Upper lobe of right lung (tissue), 1 donor: ENCODE measurements at regions not wholly inside any gene's neighbourhood (a gene's known extent, or its start where the extent isn't known, plus 50 kb on each side); places are given as distances from the start of the nearest gene placed in this dataset.
A peak's percentile ranks its signal among the peaks of the same experiment; 100 is the strongest.

Source experiments
- ATAC-seq: fragments of 200-7000 bp; cut with Tn5 transposase; one replicate; pipeline ENCODE4 v1.9.1; 2020; ENCODE audit warnings: mild to moderate bottlenecking, moderate library complexity
- DNase-seq: peaks from one replicate; pipeline ENCODE4 v3.0.0-alpha.2; 2020
- H3K27ac ChIP-seq: fragments of 200-600 bp; one replicate; pipeline ENCODE4 v1.8.0; 2022
- H3K27me3 ChIP-seq: fragments of 200-600 bp; one replicate; pipeline ENCODE4 v1.8.0; 2022; ENCODE audit warnings: mild to moderate bottlenecking
- H3K36me3 ChIP-seq: fragments of 200-600 bp; one replicate; pipeline ENCODE4 v1.8.0; 2022
- H3K4me1 ChIP-seq: fragments of 200-600 bp; one replicate; pipeline ENCODE4 v1.8.0; 2022
- H3K4me3 ChIP-seq: fragments of 200-600 bp; one replicate; pipeline ENCODE4 v1.8.0; 2022; ENCODE audit warnings: mild to moderate bottlenecking
- H3K9me3 ChIP-seq: fragments of 200-600 bp; one replicate; pipeline ENCODE4 v1.8.0; 2022
- intact Hi-C: fragments of 100-400 bp; cut with DNase I; formaldehyde crosslinking; loops from one replicate; pipeline ENCODE4 v1.11.0; 2022
- TF ChIP-seq, protein P1 (sequence below): fragments of 200-600 bp; IDR thresholded peaks from one replicate; pipeline ENCODE4 v1.8.0; 2022; ENCODE audit warnings: antibody characterized with exemption
- donor health status: DM: no; HTN: yes; CAD: no; lungs with severe emphysema.

DNA sequence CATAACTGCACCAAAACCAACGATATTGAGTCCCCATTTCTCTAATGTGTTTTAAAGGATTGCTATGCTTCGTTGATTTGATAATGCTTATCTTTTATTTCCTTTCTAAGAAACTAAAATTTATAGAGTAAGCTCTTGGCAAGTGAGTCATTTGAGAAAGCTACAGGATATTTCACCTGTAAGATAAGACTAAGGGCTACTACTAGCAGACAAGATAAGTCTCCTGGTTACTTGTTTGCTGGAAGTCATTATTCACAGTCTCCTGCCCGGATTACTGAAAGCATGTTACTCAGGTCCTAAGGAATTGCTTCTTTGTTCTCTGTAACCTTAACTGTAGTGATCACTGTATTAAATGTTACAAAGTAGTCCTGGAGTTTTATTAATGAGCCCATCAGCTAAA is 315.9 kb upstream of the RASA1 start:
- no peak for DNase-seq
- TF ChIP-seq, protein P1, sequence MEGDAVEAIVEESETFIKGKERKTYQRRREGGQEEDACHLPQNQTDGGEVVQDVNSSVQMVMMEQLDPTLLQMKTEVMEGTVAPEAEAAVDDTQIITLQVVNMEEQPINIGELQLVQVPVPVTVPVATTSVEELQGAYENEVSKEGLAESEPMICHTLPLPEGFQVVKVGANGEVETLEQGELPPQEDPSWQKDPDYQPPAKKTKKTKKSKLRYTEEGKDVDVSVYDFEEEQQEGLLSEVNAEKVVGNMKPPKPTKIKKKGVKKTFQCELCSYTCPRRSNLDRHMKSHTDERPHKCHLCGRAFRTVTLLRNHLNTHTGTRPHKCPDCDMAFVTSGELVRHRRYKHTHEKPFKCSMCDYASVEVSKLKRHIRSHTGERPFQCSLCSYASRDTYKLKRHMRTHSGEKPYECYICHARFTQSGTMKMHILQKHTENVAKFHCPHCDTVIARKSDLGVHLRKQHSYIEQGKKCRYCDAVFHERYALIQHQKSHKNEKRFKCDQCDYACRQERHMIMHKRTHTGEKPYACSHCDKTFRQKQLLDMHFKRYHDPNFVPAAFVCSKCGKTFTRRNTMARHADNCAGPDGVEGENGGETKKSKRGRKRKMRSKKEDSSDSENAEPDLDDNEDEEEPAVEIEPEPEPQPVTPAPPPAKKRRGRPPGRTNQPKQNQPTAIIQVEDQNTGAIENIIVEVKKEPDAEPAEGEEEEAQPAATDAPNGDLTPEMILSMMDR: no peak
- no peak for ATAC-seq
- intact Hi-C loops: no loop called here
- Histone ChIP-seq H3K4me1 (no peaks in the 10 kb centered on the region), H3K4me3 (no peak overlapping the region), H3K27ac (no peak overlapping the region), H3K9me3 (no peaks in the 10 kb centered on the region), H3K27me3 (no peaks in the 10 kb centered on the region), H3K36me3 (no peaks in the 10 kb centered on the region)

DNA sequence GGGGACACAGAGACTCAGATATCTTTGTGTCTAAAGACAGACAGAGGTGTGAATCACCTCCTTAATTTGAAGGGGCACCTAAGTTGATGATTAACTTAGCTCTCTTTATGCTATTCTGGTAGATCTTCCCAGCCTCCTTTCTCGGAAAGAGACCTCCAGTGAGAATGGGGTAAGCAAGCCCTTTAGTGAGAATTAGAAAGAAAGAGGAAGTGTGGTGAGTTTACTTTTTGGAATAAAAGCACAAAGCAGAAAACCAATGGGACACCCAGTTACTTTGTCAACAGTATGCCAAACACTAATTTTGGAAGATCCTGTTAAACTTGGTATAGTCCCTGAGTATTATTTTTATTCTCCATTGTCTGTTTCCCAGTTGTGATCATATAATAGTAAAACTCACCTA is 302.8 kb upstream of the RASA1 start:
- H3K4me1 ChIP-seq: no peaks in the 10 kb centered on the region
- H3K27me3 ChIP-seq: no peaks in the 10 kb centered on the region
- TF ChIP-seq, protein P1: no peak
- no peak for ATAC-seq
- no peak overlapping the region for H3K4me3 ChIP-seq
- no peaks in the 10 kb centered on the region for H3K9me3 ChIP-seq
- no peak for DNase-seq
- H3K27ac ChIP-seq: no peak overlapping the region
- H3K36me3 ChIP-seq: no peaks in the 10 kb centered on the region
- intact Hi-C loops: no loop called here

DNA sequence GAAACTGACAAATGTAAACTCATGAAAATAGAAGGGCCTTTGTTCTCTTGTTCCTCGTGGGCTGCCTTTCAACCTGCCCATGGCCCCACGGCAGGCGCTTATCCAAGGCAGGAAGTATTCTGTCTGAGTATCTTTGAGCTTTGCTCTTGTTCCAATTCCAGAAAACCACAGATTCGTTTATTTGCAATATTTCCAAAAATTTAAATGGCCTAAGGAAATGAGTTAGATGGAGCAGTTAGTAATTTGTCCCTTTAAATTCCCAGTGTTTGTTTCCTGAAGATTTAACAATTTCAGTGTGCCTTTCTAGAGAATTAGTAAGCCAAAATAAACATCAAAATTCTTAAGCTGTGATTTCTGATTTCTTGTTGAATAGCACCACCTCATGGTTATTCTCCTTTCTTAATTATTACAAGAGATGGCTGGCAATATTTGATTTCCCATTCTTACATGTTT is 299.4 kb upstream of the RASA1 start:
- ATAC-seq (no peak), DNase-seq (no peak)
- H3K9me3 ChIP-seq: no peaks in the 10 kb centered on the region
- no peaks in the 10 kb centered on the region for H3K4me1 ChIP-seq
- no peaks in the 10 kb centered on the region for H3K27me3 ChIP-seq
- intact Hi-C loops: no loop called here
- TF ChIP-seq, protein P1: peak; percentile 39
- no peak overlapping the region for H3K4me3 ChIP-seq
- H3K27ac ChIP-seq: no peak overlapping the region
- no peaks in the 10 kb centered on the region for H3K36me3 ChIP-seq

DNA sequence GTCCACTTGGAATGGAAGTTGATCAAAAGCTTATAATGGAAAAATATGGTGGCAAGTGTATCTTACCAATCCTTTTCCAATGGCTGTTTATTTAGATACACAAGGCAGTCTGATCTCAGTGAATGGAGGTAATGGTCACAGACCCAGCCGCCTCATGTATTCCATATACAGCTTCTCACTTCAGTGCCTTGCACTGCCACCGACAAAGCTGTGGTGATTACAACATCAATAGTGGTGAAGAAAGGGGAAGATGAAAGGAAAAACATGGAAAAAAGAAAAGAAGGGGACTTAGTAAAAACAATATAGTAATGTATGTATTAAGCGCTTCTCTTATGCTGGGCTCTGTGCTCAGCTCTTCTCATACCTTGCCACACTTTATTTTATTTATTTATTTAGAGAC is 297.3 kb upstream of the RASA1 start:
- no peaks in the 10 kb centered on the region for H3K27me3 ChIP-seq
- no peaks in the 10 kb centered on the region for H3K4me1 ChIP-seq
- H3K9me3 ChIP-seq: no peaks in the 10 kb centered on the region
- no peaks in the 10 kb centered on the region for H3K36me3 ChIP-seq
- intact Hi-C loops: no loop called here
- TF ChIP-seq, protein P1: no peak
- ATAC-seq: peak; percentile 39
- H3K4me3 ChIP-seq: no peak overlapping the region
- DNase-seq: no peak
- H3K27ac ChIP-seq: no peak overlapping the region

DNA sequence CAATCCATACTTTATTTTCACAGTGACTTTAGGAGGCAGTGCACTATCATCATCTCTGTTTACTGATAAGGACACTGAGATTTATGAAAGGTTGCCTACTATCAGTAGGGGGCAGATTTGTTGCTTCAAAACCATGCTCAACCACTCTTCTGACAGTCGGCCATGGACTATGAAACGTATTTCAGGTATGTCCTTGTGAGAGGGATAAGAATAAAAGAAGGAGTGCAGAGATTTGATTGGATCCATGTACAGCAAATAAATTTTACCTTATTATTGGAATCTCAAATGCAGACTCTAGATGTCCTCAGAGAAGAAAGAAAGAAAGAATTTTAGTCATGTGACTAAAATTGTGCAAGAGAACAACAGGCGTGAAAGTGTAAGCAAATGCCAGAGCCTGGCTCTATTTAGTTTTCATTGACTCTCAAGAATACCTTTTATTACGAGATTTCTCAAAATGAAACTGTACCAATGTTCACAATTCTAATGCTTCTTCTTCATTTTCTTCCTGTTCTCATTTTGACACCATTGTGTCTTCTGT is 296.6 kb upstream of the RASA1 start:
- Histone ChIP-seq H3K9me3 (no peaks in the 10 kb centered on the region), H3K27ac (no peak overlapping the region), H3K4me1 (no peaks in the 10 kb centered on the region), H3K36me3 (no peaks in the 10 kb centered on the region), H3K4me3 (peak overlapping the region; percentile 3), H3K27me3 (no peaks in the 10 kb centered on the region)
- intact Hi-C loops: no loop called here
- DNase-seq: no peak
- peak; percentile 71 for ATAC-seq
- TF ChIP-seq, protein P1: peak; percentile 25

DNA sequence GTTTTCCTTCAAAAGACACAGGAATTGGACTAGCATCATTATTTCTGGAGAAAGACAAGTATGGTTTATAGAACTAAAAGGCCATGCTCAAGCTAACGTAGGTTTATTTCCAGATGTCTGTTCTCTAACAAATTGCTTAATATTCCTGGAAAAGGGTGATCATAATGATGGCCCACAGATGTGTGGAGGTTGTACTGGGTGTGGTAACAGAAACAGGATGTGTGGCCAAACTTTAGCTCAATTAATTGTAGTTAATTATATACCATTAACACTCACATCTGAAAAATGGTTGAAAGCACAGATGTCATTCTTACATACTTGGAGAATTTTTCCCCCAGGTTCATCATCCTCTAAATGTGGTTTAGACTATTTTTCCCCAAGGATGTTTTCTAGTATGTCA is 292.7 kb upstream of the RASA1 start:
- H3K27ac ChIP-seq: no peak overlapping the region
- no peaks in the 10 kb centered on the region for H3K36me3 ChIP-seq
- no peaks in the 10 kb centered on the region for H3K27me3 ChIP-seq
- H3K4me1 ChIP-seq: peaks cover 14% of the 10 kb centered on the region
- intact Hi-C loops: no loop called here
- H3K4me3 ChIP-seq: no peak overlapping the region
- H3K9me3 ChIP-seq: no peaks in the 10 kb centered on the region
- DNase-seq (no peak), ATAC-seq (peak; percentile 42)
- TF ChIP-seq, protein P1: no peak
